Jurkat, Clone E6-1 (cell line): ENCODE measurements at regions not wholly inside any gene's neighbourhood (a gene's known extent, or its start where the extent isn't known, plus 50 kb on each side); places are given as distances from the start of the nearest gene placed in this dataset.
"Not testable (repeated sequence)": the region's sequence is repeated elsewhere in the genome, so short reads cannot be mapped to it uniquely, and the experiment has no call there.

Source experiments
- DNase-seq: peaks from one replicate; pipeline ENCODE4 v3.0.0-alpha.2; 2011; ENCODE audit warnings: low read depth, low spot score
- H3K4me3 ChIP-seq: 2 replicates; pipeline ENCODE4 v1.5.1; 2011; ENCODE audit warnings: mild to moderate bottlenecking, low read length, control low read depth, moderate library complexity

GRCh38 chr1:866631-867299 lies 57.0 kb upstream of the SAMD11 start:
- not testable (repeated sequence) for DNase-seq, H3K4me3 ChIP-seq

- not testable (repeated sequence) for H3K4me3 ChIP-seq, DNase-seq
Measured at GRCh38 chr1:867550-867949, 56.2 kb upstream of the SAMD11 start.

GRCh38 chr1:869499-870244 lies 54.1 kb upstream of the SAMD11 start:
- peak; percentile 48 for DNase-seq
- peak overlapping the region; percentile 11 for H3K4me3 ChIP-seq
